Activated CD4-positive, alpha-beta T cell treated with anti-CD3 and anti-CD28 coated beads for 1 hour (primary cell): ENCODE measurements at regions not wholly inside any gene's neighbourhood (a gene's known extent, or its start where the extent isn't known, plus 50 kb on each side); places are given as distances from the start of the nearest gene placed in this dataset.
"Not testable (repeated sequence)": the region's sequence is repeated elsewhere in the genome, so short reads cannot be mapped to it uniquely, and the experiment has no call there.

Experiments
- DNase-seq: peaks from one replicate; pipeline ENCODE4 v3.0.0-alpha.2; 2020

GRCh38 chr7:106750773-106751172 is 89.8 kb upstream of the CCDC71L start:
- no peak for DNase-seq

GRCh38 chr7:106752367-106752766 is 91.4 kb upstream of the CCDC71L start:
- no peak for DNase-seq

GRCh38 chr7:106755024-106755423 is 94.1 kb upstream of the CCDC71L start:
- not testable (repeated sequence) for DNase-seq

- no peak for DNase-seq
These were observed 94.7 kb upstream of the CCDC71L start for GRCh38 chr7:106755641-106756040.

GRCh38 chr7:106756071-106756470 is 95.1 kb upstream of the CCDC71L start:
- no peak for DNase-seq

GRCh38 chr7:106756884-106757283 is 95.9 kb upstream of the CCDC71L start:
- DNase-seq, result no peak

GRCh38 chr7:106757846-106758245 is 96.9 kb upstream of the CCDC71L start:
- DNase-seq, result no peak

- not testable (repeated sequence) for DNase-seq
These were observed 101.9 kb upstream of the CCDC71L start for GRCh38 chr7:106762845-106763244.

GRCh38 chr7:106763717-106764116 is 101.4 kb upstream of the PIK3CG start:
- DNase-seq, result no peak

GRCh38 chr7:106765727-106766355 is 99.2 kb upstream of the PIK3CG start:
- DNase-seq, result no peak

GRCh38 chr7:106766551-106766950 is 98.5 kb upstream of the PIK3CG start:
- no peak for DNase-seq

GRCh38 chr7:106767078-106767477 is 98.0 kb upstream of the PIK3CG start:
- DNase-seq, result no peak

GRCh38 chr7:106767498-106768323 is 97.4 kb upstream of the PIK3CG start:
- DNase-seq, result no peak

- DNase-seq, result no peak
These were observed 96.7 kb upstream of the PIK3CG start for GRCh38 chr7:106768324-106768751.

- DNase-seq, result no peak
These were observed 94.9 kb upstream of the PIK3CG start for GRCh38 chr7:106770191-106770590.

GRCh38 chr7:106772655-106773108 is 92.4 kb upstream of the PIK3CG start:
- DNase-seq, result no peak

GRCh38 chr7:106773228-106773627 is 91.9 kb upstream of the PIK3CG start:
- DNase-seq, result no peak

GRCh38 chr7:106773721-106774120 is 91.4 kb upstream of the PIK3CG start:
- no peak for DNase-seq

- no peak for DNase-seq
These were observed 90.8 kb upstream of the PIK3CG start for GRCh38 chr7:106774213-106774767.

- DNase-seq, result no peak
These were observed 90.1 kb upstream of the PIK3CG start for GRCh38 chr7:106774768-106775551.

GRCh38 chr7:106775552-106775936 is 89.5 kb upstream of the PIK3CG start:
- no peak for DNase-seq

- no peak for DNase-seq
These were observed 89.0 kb upstream of the PIK3CG start for GRCh38 chr7:106775975-106776607.
